CD8-positive, alpha-beta memory T cell (primary cell): ENCODE measurements at regions not wholly inside any gene's neighbourhood (a gene's known extent, or its start where the extent isn't known, plus 50 kb on each side); places are given as distances from the start of the nearest gene placed in this dataset.

Experiments used
- CTCF ChIA-PET: fragments of 350-600 bp; sonication (Branson Sonifier 250); formaldehyde crosslinking; loops from one replicate; lab custom pipeline; 2021; ENCODE audit warnings: antibody characterized with exemption; lab: Charles Lee
- POLR2A ChIA-PET: fragments of 350-600 bp; sonication (Branson Sonifier 250); formaldehyde crosslinking; loops from one replicate; lab custom pipeline; 2021; ENCODE audit warnings: antibody characterized with exemption; lab: Charles Lee
- DNase-seq, 5 donors: peaks; one replicate each; pipeline versions ENCODE4 v3.0.0 to v3.0.0-alpha.2; 2020 to 2022; ENCODE audit warnings: mixed read lengths in 1 of 5
- H3K27ac ChIP-seq: one replicate; pipeline ENCODE4 v1.7.0; 2013; ENCODE audit warnings: low read depth, mild to moderate bottlenecking, low read length, moderate library complexity
- H3K27me3 ChIP-seq: 2 replicates; pipeline ENCODE4 v1.7.0; 2013; ENCODE audit warnings: low read length, mild to moderate bottlenecking; ENCODE audit not compliant: insufficient read depth, poor library complexity, severe bottlenecking
- H3K36me3 ChIP-seq: 2 replicates; pipeline ENCODE4 v1.7.0; 2013; ENCODE audit warnings: mild to moderate bottlenecking, low read length, moderate library complexity; ENCODE audit not compliant: insufficient read depth
- H3K4me1 ChIP-seq: 2 replicates; pipeline ENCODE4 v1.7.0; 2013; ENCODE audit warnings: mild to moderate bottlenecking, low read length, moderate library complexity; ENCODE audit not compliant: insufficient read depth
- H3K4me3 ChIP-seq: 2 replicates; pipeline ENCODE4 v1.7.0; 2013; ENCODE audit warnings: mild to moderate bottlenecking, low read length
- H3K9me3 ChIP-seq: 2 replicates; pipeline ENCODE4 v1.7.0; 2013; ENCODE audit warnings: mild to moderate bottlenecking, low read length
- H3K27ac Mint-ChIP-seq, 8 donors: one replicate each; pipeline ENCODE4 v1.8.0; 2020 to 2021; ENCODE audit warnings: mixed read lengths in 8 of 8, mild to moderate bottlenecking in 6 of 8, inconsistent platforms in 3 of 8, moderate library complexity in 3 of 8
- H3K27me3 Mint-ChIP-seq, 2 donors: one replicate each; pipeline ENCODE4 v1.8.0; 2020 to 2021; ENCODE audit warnings: mixed read lengths in 2 of 2, mild to moderate bottlenecking in 1 of 2, moderate library complexity in 1 of 2
- H3K36me3 Mint-ChIP-seq, 3 donors: one replicate each; pipeline ENCODE4 v1.8.0; 2020 to 2021; ENCODE audit warnings: mixed read lengths in 3 of 3, inconsistent platforms in 1 of 3, mild to moderate bottlenecking in 1 of 3
- H3K4me1 Mint-ChIP-seq, 3 donors: one replicate each; pipeline ENCODE4 v1.8.0; 2020 to 2021; ENCODE audit warnings: mixed read lengths in 3 of 3, inconsistent platforms in 1 of 3, mild to moderate bottlenecking in 1 of 3
- H3K4me3 Mint-ChIP-seq, 7 donors: one replicate each; pipeline ENCODE4 v1.8.0; 2020 to 2021; ENCODE audit warnings: mixed read lengths in 7 of 7, mild to moderate bottlenecking in 6 of 7, moderate library complexity in 4 of 7, inconsistent platforms in 2 of 7
- H3K9me3 Mint-ChIP-seq, 5 donors: one replicate each; pipeline ENCODE4 v1.8.0; 2020 to 2022; ENCODE audit warnings: mixed read lengths in 5 of 5, mild to moderate bottlenecking in 3 of 5, moderate library complexity in 2 of 5, inconsistent platforms in 1 of 5

DNA sequence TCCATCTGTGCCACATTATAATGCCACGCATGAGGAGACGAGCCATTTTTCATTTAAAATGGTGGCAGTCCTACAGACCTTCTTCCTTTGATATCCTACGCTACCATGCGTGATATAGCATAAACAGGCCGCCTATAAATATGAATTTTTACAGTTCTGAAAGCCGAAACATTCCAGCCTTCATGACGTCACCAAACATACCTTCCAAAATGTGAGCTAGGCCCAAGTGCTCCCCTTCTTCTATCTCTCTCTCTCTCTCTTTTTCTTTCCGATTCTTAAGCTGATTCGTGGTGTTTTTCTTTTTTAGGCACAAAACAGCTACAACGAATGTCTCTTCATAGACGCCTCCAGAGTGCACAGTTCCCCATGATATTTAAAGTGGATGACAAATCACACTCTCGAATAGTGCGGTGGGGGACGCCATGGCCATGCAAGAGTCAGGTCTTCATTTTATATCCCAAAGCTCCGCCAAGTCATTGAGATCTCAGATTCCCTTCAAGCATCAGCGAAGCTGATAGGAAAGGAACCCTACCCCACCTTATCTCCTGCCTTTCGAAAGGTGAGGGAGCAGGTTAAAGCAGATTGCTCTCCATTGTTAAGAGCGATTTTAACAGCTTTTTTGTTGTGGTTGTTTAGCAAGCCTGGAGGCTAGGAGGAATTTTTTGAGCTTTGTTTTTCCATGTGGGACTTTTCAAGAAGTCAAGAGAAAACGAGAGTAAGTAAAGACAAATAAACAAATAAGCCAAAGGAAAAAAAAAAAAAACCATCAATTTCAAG, 436.3 kb downstream of the CMPK2 start:
- no peak overlapping the region for H3K4me3 Mint-ChIP-seq
- no peak overlapping the region for H3K27ac Mint-ChIP-seq
- CTCF ChIA-PET: no interaction called here
- Histone ChIP-seq H3K4me3 (no peak overlapping the region), H3K9me3 (no peaks in the 10 kb centered on the region), H3K36me3 (no peaks in the 10 kb centered on the region), H3K27ac (no peak overlapping the region), H3K4me1 (no peaks in the 10 kb centered on the region), H3K27me3 (no peaks in the 10 kb centered on the region)
- H3K4me1 Mint-ChIP-seq: no peaks in the 10 kb centered on the region
- POLR2A ChIA-PET: interaction anchor here (0.7 kb wide), 1 partner anchor 104 kb away, joined by 6 read pairs; no protein-coding TSS in a partner anchor
- no peaks in the 10 kb centered on the region for H3K36me3 Mint-ChIP-seq
- H3K27me3 Mint-ChIP-seq: no peaks in the 10 kb centered on the region
- H3K9me3 Mint-ChIP-seq: peaks cover 0 to 8% (median 2%) of the 10 kb centered on the region in 5 donors
- no peak for DNase-seq

DNA sequence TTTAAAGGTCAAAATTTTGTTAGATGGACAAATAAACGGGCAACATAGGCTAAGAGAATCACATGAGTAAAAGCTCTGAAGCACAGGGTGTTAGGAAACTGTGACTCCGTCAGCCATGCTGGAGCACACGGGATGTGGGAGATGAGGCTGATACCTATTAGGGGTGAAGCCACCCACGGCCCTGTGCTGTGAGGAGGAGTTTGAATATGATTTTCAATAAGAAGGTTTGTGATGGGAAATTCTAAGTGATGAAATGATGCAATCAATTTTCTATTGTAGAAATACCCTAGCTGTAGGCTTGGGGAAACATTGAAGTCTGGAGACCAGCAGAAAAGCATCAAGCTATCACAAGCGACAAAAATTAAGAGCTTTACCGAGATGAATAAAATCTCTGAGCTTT, 431.3 kb downstream of the CMPK2 start:
- CTCF ChIA-PET: no interaction called here
- POLR2A ChIA-PET: no interaction called here

DNA sequence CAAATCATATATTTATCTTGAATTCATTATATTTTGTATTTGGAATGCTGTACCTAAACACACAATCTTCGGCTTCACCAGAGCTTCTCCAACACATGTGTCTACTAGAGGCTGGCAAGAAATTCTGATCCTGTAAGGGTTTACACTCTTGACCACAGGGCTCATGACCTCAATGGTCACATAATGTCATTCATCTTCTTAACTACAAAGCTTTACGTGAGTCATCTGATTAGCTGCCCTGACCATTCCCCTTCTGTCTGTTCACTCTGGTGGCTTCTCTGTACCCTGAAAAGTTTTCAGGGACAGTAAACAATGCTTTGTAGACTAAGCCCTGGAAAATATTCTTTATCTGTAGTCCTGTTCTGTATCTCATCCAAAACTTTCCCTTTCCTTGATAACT, 423.9 kb downstream of the CMPK2 start:
- Mint-ChIP-seq H3K27me3 (no peaks in the 10 kb centered on the region), H3K36me3 (no peaks in the 10 kb centered on the region), H3K4me3 (no peak overlapping the region), H3K9me3 (peaks cover 0 to 2% (median 0%) of the 10 kb centered on the region in 5 donors), H3K4me1 (no peaks in the 10 kb centered on the region), H3K27ac (no peak overlapping the region)
- Histone ChIP-seq H3K27ac (no peak overlapping the region), H3K27me3 (no peaks in the 10 kb centered on the region), H3K9me3 (no peaks in the 10 kb centered on the region), H3K36me3 (no peaks in the 10 kb centered on the region), H3K4me1 (no peaks in the 10 kb centered on the region), H3K4me3 (no peak overlapping the region)
- CTCF ChIA-PET: no interaction called here
- POLR2A ChIA-PET: no interaction called here
- DNase-seq: no peak

More for the DNA sequence above, 431.3 kb downstream of the CMPK2 start:
- Histone ChIP-seq H3K4me3 (no peak overlapping the region), H3K27ac (no peak overlapping the region), H3K27me3 (no peaks in the 10 kb centered on the region), H3K9me3 (no peaks in the 10 kb centered on the region), H3K36me3 (no peaks in the 10 kb centered on the region), H3K4me1 (no peaks in the 10 kb centered on the region)
- no peak overlapping the region for H3K27ac Mint-ChIP-seq
- DNase-seq: no peak
- H3K36me3 Mint-ChIP-seq: no peaks in the 10 kb centered on the region
- no peaks in the 10 kb centered on the region for H3K27me3 Mint-ChIP-seq
- no peak overlapping the region for H3K4me3 Mint-ChIP-seq
- no peaks in the 10 kb centered on the region for H3K4me1 Mint-ChIP-seq
- H3K9me3 Mint-ChIP-seq: peaks cover 0 to 6% (median 2%) of the 10 kb centered on the region in 5 donors

DNA sequence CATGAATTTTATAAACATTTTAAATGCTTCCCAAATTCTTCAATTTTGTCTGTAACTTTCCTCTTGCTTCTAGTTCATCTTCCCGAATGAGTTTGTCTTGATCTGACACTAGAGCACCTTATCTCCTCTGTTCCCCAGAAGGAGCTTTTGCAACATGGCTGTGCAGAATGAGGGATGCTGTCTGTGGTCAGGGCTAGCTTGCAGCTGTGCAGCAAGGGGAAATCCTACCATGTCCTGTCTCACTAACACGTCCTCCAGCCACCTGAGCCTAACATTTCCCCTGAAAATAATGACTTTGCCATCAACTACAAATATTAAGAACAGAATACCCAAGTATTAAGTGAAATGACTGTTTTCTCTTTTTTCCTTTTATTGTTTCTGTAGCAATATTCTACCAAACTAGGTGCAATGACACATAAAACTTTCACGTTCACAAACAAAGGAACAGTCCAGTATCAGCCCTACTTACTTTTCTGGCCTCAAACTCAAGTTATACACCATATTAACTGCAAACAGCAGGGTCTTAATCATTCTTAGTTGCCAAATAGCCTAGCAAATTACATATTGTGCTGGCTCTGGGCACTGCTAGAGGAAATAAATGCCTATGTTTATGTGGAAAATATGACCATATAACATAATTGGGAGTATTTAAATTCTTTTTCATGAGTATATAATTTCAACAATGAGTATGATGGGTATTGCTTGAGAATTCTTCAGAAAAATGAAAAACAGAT, 423.3 kb downstream of the CMPK2 start:
- no peaks in the 10 kb centered on the region for H3K27me3 ChIP-seq
- ChIA-PET CTCF (no interaction called here), POLR2A (no interaction called here)
- Mint-ChIP-seq H3K36me3 (no peaks in the 10 kb centered on the region), H3K9me3 (peaks cover 0 to 2% (median 0%) of the 10 kb centered on the region in 5 donors), H3K4me1 (no peaks in the 10 kb centered on the region), H3K4me3 (no peak overlapping the region), H3K27me3 (no peaks in the 10 kb centered on the region), H3K27ac (no peak overlapping the region)
- no peak overlapping the region for H3K27ac ChIP-seq
- no peak for DNase-seq
- H3K4me1 ChIP-seq: no peaks in the 10 kb centered on the region
- H3K36me3 ChIP-seq: no peaks in the 10 kb centered on the region
- no peaks in the 10 kb centered on the region for H3K9me3 ChIP-seq
- H3K4me3 ChIP-seq: no peak overlapping the region

DNA sequence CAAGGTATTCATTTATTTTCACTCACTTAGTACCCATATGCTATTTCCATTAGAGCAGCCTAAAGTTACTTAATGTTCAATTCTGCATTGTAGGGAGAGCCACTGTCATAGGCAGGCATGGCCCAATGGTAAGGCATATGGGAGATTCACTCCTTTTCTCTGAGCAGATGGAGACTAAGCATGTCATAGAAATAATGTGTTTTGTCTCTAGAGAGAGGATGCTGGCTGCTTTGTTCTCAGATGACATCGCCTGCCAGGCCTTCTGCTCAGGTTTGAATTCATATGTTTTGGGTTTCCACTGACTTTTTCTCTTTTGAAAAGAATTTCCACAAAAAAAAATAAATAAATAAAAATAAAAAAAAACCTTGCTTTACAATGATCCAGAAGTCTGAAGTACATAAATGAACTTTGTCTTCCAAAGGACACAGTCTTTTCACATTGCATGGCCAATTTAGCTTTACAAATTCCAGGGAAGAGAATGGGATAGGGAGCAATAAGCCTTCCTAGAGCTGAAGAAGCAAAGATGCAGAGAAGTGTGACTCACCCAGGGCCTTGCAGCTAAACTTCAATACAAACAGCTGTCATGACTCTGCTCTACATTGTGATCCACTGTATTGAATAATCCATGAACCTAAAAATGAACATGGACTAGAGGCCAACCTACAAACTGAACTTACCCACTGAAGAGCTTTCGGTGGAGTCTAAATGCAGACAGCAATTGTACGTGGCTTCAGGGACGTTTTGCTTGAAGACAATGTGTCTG, 422.5 kb downstream of the CMPK2 start:
- Histone ChIP-seq H3K9me3 (no peaks in the 10 kb centered on the region), H3K36me3 (no peaks in the 10 kb centered on the region), H3K27ac (no peak overlapping the region), H3K4me1 (no peaks in the 10 kb centered on the region), H3K27me3 (no peaks in the 10 kb centered on the region), H3K4me3 (no peak overlapping the region)
- no peak for DNase-seq
- no peaks in the 10 kb centered on the region for H3K36me3 Mint-ChIP-seq
- ChIA-PET POLR2A (no interaction called here), CTCF (no interaction called here)
- H3K27ac Mint-ChIP-seq: no peak overlapping the region
- H3K9me3 Mint-ChIP-seq: peaks cover 0 to 2% (median 0%) of the 10 kb centered on the region in 5 donors
- H3K4me1 Mint-ChIP-seq: no peaks in the 10 kb centered on the region
- H3K27me3 Mint-ChIP-seq: no peaks in the 10 kb centered on the region
- H3K4me3 Mint-ChIP-seq: no peak overlapping the region

DNA sequence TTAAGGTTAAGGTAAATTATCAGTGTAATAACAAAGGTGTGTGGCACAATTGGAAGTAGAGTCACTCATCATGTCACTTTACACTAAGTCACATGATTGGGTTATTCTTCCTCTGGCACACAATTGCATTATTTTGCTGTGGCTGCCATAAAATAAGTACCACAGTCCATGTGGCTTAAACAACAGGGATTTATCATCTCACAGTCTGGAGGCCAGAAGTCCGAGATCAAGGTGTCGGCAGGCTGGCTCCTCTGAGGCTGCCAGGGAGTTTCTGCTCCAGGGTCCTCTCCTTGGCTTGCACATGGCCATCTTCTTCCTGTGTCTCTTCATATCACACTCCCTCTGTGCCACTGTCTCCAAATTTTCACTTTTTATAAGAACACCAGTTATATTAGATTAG, 421.2 kb downstream of the CMPK2 start:
- no peak overlapping the region for H3K27ac ChIP-seq
- no peak overlapping the region for H3K27ac Mint-ChIP-seq
- H3K9me3 Mint-ChIP-seq: peaks cover 0 to 2% (median 0%) of the 10 kb centered on the region in 5 donors
- no peak for DNase-seq
- H3K4me3 Mint-ChIP-seq: no peak overlapping the region
- no peaks in the 10 kb centered on the region for H3K27me3 ChIP-seq
- ChIA-PET POLR2A (no interaction called here), CTCF (no interaction called here)
- H3K4me1 ChIP-seq: no peaks in the 10 kb centered on the region
- no peak overlapping the region for H3K4me3 ChIP-seq
- H3K4me1 Mint-ChIP-seq: no peaks in the 10 kb centered on the region
- no peaks in the 10 kb centered on the region for H3K36me3 Mint-ChIP-seq
- H3K36me3 ChIP-seq: no peaks in the 10 kb centered on the region
- H3K9me3 ChIP-seq: no peaks in the 10 kb centered on the region
- no peaks in the 10 kb centered on the region for H3K27me3 Mint-ChIP-seq

DNA sequence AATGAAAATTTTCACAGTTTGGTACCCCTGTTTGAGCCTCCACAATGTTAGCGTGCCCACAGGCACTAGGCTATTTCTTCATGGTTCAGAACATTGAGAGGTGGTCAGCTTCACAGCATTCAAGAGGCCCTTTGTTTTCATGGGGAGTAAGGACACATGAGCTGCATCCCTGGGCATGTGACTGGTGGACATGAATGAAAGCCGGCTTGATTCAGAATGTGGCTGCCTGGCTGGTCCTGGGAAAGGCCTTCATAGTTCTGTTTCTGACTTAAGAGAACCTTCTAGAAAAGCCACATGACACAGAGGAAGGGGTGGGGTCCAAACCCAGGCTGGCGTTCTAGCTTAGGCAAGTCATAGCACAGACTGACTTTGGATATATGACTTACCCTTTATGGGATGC, 420.6 kb downstream of the CMPK2 start:
- Histone ChIP-seq H3K4me3 (no peak overlapping the region), H3K36me3 (no peaks in the 10 kb centered on the region), H3K9me3 (no peaks in the 10 kb centered on the region), H3K4me1 (no peaks in the 10 kb centered on the region), H3K27ac (no peak overlapping the region), H3K27me3 (no peaks in the 10 kb centered on the region)
- H3K4me3 Mint-ChIP-seq: no peak overlapping the region
- no peaks in the 10 kb centered on the region for H3K27me3 Mint-ChIP-seq
- H3K36me3 Mint-ChIP-seq: no peaks in the 10 kb centered on the region
- CTCF ChIA-PET: no interaction called here
- POLR2A ChIA-PET: no interaction called here
- no peaks in the 10 kb centered on the region for H3K4me1 Mint-ChIP-seq
- no peak for DNase-seq
- peak overlapping the region in 1 of 8 donors; percentile 50 for H3K27ac Mint-ChIP-seq
- peaks cover 0 to 4% (median 0%) of the 10 kb centered on the region in 5 donors for H3K9me3 Mint-ChIP-seq
